Inflammatory macrophage treated with lipopolysaccharide for 4 hours (primary cell): ENCODE measurements at regions not wholly inside any gene's neighbourhood (a gene's known extent, or its start where the extent isn't known, plus 50 kb on each side); places are given as distances from the start of the nearest gene placed in this dataset.

Experiments used
- DNase-seq: peaks from one replicate; pipeline ENCODE4 v3.0.0-alpha.2; 2020

DNA sequence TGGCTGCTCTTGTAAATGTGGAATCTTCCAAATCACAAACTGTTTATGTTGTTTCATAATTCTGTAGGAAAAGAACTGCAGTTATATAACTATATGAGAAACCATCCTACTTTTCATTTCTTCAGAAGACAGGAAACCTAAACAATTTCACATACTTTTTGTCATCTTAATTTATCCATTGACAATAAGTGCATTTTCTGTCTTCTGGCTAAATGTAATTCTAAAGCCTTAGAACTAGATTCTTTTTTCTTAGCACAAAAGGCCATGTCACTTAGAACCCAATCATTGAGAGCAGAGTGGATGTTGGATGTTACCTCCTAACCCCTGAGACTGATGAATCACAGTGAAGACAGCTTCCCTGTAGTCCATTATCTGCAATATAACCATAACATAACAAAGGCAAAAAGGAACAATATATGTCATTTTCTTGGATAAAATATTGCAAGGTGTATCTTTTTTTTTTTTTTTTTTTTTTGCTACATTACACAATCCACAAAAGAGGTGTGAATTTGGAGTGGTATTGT lies 410.2 kb upstream of the PRMT6 start:
- no peak for DNase-seq

DNA sequence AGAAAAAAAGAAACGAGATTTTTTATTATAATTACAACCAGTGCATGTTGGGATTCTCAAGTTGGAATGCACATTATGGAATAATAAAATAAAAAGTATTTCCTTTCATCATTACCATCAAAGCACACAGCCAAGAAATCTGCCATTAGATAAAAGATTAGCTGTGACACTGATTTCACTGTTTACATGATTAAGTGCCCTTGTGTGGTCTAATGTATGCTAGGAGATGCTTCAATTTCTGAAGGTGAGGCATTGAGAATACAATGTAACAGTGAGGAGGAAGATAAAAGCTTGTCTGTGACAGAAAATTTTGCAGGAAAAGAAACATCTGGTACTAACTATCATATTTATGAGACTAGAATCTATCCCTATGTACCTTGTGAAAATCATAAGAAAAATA lies 409.7 kb upstream of the PRMT6 start:
- no peak for DNase-seq

DNA sequence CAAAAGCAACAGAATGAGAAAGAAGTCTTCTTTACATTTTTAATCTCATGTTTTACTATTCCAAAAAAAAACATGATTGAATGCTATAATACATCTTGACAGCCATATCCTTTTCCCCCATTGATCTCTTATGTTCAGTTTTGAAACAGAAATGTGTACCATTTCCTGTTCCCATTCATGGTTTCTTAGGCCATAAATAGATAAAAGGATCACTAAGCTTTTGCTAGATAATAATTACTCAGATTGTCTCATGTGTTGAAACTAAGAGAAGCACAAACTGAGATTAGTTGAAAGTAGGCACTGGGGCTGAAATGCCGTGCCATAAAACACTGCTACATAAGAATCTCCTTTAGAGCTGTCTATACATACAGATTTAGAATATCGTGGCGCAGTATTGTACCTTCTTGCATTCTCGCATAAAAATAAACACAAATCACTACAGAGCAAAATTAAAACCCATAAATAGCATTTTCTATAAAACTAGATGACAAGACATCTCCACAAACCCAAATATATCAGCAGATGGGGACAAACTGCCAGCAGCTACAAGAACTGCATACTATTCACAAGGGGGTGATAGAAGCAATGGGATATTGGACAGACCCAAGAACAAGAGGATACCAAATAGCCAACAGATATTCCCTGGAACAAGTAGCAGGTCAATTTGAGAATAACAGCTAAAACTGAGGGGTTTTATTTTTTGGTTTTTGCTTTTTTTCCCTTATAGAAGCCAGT lies 405.3 kb upstream of the PRMT6 start:
- DNase-seq = no peak

DNA sequence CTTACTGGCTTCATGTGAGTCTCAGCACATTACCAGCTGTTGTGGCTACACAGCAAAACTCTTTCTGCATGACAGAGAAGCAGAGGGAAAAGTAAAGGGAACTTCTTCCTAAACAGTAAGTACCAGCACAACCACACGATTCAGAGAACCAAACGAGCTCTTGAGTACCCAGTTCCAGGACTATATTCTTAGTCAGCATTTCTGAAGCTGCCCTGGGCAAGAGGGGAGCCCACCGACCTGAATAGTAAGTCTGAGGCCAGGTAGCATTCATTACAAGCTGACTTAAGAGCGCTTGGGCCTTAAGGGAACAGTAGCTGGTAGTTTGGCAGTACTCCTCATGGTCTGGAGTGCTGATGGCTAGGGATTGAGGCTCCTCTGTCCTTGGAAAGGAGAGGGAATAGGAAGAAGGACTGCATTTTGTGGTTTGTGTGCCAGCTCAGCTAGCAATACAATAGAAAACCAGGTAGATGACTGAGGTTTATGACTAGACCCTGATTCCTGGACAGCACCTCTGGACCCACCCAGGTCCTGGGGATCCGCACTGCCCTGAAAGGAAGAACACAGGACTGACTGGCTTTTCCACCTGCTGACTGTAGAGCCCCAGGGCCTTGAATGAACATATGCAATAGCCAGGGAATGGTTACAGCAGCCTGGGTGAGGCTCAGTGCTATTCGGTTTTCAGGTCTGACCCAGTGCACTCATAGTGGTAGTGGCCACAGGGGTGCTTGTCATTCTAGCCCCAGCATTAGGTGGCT lies 396.8 kb upstream of the PRMT6 start:
- no peak for DNase-seq

DNA sequence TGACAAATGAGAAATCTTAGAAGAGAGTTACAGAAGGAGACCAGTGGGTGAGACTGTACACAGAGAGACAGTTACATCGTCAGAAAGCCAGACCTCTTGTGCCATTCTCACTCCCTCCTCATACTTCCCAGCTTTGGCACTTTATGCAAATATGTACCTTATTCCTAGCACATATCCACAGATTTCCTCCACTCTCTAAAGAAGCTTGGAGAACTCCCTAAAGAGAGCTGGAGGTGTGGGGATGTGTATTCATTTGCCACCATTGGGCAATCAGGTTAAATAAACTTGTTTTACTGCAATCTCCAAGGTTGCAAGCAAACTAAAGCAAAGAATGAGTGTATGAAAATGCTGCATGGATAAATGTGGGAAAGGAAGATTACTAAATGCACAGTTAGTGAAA lies 380.9 kb upstream of the PRMT6 start:
- no peak for DNase-seq

DNA sequence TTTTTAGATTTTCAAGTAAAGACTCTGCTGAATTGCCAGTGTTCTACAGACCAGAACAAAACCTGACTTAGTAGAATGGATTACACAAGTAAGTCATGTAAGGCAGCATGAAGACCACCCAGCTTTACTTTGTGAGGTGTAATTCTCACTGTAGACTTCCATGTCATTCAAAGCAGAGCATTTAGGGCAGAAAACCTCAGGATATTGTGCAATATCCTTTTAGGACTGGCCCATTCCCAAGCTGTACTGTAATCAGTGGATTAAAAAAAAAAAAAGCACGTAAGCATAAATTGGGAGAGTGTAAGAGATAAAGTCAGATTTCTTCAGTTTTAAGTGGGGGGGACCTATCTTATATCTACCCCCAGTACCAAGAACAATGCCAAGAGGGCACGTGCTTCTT lies 380.5 kb upstream of the PRMT6 start:
- DNase-seq = no peak

DNA sequence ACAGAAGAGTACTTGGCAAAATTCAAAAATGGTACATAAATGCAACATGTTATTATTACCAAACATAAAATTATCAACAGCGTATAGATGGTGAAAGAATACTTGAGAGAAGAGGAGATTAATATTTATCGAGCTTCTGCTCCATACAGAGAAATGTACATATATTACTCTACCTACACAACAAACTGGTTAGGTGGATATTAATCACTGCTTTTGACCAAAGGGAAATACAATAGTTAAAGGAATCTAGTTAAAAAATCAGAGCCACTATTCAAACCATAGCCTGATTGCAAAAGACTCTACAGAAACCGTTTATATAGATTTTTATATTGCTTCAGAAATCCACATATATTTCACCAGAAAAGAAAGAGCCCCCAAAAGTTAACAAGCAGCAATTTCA lies 379.3 kb upstream of the PRMT6 start:
- no peak for DNase-seq

DNA sequence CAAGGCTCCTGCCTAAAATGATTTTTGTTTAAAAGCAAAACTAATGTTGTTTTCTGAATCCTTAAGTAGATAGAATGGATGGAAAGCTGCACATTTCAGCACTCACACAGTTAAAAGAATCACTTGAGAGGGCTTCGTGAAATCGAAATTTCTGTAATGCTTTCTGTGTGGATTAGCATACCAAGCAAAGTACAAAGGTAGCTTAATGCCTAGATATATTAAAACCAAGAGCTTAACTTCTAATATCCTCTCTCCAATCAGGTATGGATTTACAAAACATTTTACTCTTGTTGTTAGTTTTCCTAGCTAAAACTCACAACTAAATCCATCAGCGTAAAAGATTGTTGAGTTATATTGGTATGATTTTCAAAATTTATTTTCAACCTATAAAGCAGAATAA lies 378.8 kb upstream of the PRMT6 start:
- no peak for DNase-seq

DNA sequence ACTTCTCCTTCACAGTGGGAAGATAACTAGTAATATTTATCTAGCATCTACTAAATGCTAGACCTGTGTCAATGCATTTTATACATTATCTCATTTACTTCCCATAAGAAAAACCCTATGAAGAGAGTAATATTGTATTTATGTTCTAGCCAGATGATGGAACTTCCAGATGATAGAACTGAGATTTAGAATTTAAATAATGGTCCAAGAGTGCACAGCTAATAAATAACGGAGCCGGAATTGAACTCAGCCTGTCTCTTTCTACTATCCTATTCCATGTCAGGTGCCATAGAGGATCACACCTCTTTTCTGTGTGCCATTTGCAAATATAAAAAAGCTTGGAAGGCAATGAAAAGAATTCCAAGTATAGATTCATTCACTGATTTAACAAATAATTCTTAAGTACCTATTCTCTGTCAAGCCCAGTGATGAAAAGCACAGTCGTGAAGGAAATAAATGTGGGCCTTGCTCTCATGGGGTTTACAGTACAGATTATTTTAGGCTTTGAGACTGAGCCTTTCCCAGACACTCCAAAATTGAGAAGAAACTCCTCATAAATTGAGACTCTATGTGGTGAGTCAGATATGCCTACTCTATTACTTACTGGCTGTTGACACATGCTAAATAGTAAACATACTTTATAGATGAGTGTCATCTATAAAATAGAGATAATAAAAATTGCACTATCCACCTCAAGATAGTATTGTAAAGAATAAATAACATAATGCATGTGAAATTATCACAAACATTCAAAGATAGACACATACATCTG lies 378.0 kb upstream of the PRMT6 start:
- DNase-seq = no peak

DNA sequence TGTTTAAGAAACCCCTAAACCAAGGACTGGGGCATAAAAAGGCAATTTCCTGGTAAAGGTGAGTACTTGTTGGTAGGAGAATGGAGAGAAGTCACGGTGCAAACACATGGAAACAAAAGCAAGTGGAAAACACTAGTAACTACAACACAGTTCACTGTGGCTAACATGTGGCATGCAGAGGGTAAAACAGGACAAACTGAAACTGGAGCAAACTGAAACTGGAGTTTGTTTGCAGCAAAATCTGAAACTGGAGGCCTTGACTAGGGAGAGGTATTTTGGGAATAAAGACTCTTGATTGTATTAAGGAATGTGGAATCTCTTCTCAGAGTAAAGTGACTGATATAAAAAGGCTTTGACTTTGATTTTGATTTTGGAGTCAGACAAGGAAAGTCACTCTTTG lies 376.3 kb upstream of the PRMT6 start:
- no peak for DNase-seq

DNA sequence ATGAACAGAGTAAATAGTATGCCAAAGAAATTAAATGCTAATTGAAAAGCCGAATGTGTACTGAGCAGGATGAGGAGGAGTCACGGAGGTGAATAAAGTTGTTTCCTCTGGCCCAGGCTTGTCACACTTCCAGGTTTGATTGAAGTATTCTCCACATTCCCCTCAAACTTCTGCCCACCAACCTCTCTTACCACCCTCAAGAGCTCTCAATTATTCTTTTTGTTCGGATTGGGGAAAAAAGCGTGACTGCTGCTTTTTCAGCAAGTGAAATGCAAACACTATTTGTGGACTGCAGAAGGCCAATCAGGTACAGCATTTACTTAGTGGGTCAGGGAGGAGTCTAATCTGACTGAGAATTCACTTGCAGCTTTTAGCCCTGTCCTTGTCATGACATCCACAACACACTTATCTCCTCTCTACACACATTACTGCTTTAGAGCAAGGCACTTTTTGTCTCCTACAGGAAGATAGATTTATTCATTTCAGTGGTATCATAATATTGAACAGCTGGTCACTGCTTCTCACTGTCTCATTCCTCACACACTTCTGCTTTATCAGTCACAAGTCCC lies 375.6 kb upstream of the PRMT6 start:
- no peak for DNase-seq

DNA sequence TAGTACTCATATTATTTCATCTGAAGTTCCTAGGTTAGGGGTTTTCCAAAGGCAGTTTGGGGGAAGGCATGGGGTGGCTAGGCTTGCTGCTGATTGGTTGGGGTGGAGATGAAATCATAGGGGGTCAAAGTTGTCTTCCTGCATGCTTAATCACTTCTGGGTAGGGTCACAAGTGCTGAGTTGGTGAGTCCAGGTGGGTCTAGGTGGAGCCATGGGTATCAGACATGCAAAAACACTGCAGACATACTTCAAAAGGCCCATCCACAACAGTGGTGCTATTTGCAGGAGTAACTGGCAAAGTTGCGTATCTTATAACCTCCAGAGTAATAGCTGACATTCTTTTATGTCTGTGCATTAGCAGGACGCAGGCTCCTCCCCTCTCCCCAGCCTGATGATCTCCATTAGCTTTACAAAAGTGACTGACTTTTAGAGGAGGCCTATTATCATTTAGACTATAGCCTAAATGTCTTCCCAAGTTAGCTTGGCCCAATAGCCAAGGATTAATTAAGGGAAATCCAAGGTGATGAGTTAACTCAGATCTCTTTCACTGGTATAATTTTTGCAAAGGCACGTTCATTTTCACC lies 374.4 kb upstream of the PRMT6 start:
- no peak for DNase-seq

DNA sequence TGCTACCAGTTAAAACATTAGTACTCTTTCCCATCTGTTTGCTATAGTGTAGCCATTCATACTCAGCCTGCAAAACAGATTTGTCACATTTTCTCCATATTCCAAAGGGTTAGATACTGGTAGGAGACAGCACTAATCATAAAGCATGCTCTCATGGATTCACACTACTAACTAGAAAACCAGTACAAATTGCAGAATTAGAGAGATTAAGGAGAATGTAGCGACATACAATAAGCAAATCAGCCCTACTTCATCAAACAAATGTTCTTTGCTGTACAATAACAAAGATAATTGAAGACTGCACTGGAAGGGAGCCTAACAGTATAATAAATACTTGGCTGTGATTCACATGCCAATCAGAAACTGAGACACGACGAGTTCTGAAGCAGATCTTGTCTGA lies 368.0 kb upstream of the PRMT6 start:
- DNase-seq = no peak

DNA sequence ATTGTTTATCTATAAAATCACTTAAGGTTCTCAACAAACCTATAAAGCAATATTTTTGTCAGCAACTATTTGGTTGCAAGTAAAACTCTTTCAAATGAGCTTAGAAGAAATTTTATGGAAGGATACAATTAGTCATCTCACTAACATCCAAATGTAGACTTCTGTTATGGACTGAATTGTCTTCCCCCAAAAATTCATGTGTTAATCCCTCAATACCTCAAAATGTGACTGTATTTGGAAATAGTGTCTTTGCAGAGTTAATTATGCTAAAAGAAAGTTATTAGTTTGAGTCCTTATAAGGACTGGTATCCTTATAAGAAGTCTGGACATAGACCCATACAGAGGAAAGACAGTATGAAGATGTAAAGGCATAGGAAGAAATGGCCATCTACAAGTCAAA lies 357.8 kb upstream of the PRMT6 start:
- no peak for DNase-seq

DNA sequence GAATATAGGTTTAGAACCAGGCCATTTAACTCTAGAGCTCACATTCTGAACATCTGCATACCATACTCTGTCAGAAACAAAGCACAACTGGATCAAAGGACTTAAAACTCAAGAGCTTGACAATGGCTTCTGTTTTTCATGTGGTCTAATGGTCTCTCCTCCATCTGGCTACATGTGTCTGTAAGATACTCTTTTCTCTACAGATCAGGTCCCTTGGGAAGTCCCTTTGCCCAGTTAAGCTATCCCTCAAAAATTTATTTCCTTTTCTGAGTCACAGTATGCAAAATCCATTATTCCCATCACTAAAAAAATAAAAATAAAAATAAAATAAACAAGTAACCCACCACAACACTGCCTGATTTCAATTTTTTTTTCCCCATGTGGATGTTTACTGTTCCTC lies 357.0 kb upstream of the PRMT6 start:
- no peak for DNase-seq

DNA sequence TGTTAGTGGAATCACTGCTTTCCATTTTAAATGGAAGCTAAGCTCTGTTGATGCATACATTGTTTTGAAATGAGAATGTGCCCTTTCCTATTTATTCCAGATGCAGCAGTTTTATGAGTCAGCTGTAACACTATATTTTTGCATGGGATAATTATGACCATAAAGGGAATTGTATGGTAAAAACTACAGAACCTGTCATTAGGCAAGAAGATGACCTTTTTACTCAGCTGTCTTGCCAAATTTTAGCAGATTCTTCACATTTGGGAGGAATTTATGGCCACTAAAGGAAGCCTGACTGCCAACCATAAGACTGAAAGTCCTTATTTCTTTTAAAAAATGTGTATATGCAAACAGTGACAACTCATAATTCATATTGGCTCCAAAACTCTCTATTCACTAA lies 356.3 kb upstream of the PRMT6 start:
- no peak for DNase-seq

DNA sequence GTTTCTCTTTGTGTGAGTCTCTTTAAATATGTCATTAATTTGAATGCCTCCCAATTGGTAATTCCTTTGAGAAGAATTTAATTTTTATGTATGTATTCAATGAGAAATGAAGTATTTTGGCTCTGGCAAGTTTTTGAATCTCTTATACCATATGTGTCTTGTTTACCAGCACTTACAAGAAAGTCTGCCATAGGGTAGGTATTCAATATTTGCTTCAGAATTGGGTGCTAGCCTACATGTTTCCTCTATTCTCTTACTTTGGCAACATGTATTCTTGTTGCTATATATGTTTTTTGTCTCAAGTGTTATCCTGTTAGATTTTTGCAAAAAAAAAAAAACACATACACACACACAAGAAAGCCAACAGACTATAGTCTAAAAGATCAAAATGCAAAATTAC lies 350.5 kb upstream of the PRMT6 start:
- DNase-seq = no peak

DNA sequence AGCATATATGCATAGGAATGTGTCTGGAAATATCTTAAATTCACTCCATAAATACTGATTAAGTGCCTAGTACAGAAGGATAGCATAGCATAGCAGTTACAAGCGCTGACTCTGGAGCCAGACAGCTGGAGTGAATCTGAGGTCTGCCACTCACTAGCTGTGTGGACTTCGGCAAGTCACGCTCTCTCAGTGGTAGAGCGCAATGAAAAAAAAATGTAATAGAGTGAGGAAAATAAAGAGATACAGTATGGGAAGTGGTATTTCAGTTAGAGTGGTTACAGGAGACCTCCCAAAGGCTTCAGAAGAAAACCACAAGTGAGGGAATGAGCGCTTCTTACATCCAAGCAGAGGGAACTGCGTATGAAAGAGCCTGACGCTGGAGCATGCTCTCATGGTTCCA lies 338.9 kb upstream of the PRMT6 start:
- no peak for DNase-seq

DNA sequence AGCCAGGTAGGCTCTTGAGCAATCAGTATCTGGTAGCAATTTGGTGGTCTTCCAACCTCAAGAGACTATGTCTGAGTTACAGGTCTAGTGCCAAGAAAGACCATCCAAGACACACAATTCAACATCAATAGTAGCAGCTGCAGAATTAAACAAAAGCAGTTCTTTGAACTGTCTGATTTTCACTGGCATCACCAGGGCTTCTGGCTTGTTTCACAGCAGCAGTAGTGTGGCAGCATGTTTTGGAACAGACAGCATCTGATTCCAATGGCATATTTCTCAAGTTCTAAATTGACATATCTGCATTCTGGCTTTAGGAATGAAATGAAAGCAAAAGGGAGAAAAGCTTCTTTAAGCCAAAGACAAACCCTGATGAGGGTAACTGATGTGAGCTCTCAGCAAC lies 334.7 kb upstream of the PRMT6 start:
- DNase-seq = no peak

DNA sequence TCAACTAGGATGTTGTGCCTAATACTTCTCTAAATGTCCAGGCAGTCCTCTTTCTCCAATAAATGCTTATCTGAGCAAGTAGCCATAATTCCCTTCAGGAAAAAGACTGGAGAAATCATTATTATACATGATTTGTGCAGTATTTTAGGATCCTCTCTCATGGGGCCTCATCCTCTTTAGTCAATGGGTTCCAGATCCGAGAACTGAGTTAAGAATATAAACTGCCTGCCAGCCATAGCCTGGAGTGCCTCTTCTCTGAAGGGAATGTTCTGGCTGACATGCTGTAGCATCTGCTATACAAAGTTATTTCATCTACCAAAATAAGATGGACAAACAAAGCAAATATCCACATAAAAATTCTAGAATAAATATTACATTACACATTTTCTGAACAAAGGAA lies 334.0 kb upstream of the PRMT6 start:
- DNase-seq = no peak

DNA sequence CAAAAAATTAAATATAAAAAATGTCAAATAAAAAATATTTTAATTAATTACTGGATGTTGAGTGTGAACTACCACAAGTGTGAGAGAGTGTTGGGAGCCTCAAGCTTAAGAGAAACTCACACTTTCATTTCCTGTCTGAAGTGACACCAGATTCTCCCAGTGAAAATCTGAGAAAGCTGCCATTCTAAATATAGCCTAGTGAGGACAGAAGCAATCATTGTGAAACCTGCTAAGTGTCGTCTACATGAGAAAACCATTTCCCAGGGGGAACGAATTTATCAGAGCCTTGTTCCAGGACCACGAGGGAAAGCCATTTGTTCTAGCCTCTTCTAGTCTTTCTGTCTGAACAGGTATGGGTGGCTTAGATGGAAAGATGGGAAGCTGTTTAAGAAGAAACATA lies 329.3 kb upstream of the PRMT6 start:
- no peak for DNase-seq

DNA sequence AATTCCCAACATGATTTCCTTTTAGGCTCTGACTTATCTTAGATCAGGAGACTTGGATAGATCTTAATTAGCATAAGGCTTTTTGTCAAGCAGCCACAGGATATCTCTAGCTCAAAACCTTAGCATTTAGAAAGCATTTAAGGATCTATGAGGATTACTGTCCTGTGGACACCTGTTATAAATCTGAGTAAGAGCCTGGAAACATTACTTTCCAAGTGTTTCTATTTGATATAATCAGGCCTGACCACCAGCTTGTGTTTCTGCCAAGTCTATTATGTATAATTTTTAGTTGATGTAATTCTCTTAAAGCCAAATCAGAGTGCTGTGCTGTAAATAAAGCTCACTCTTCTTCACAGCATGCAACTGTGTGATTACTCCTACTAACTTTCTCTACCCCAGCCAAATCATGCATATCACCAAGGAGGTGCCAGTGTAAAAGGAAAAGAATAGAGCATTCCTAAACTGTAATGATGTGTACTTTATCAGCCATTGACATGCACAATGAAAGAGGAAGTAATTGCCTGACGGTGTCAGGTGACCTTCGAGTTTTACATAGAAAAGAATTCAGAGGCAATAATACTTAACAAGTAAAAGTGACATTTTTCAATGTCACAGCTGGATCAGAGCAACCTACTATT lies 309.9 kb upstream of the PRMT6 start:
- DNase-seq = no peak

DNA sequence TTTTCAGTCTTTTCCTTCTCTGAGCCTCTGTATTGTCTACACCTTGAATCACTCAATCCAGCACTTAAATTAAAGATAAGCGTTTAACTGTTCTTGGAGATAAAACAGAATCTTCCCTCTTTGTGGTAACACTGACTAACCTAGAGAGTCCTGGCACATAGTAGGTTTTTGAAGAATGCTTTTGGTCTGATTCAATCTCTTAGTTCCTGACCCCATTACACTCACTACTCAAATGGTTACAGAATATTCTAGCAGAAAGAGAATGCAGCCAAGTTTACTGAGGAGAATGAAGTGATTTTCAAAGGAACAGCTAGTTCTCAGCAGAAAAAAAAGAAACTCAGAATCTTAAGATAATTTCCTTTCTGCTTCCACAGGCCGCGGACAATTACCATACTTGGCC lies 309.2 kb upstream of the PRMT6 start:
- DNase-seq = no peak
